GM21786 (cell line): ENCODE measurements at regions not wholly inside any gene's neighbourhood (a gene's known extent, or its start where the extent isn't known, plus 50 kb on each side); places are given as distances from the start of the nearest gene placed in this dataset.
A peak's percentile ranks its signal among the peaks of the same experiment; 100 is the strongest.
"Not testable (repeated sequence)": the region's sequence is repeated elsewhere in the genome, so short reads cannot be mapped to it uniquely, and the experiment has no call there.

ENCODE experiments used
- ATAC-seq: cut with Tn5 transposase; IDR thresholded peaks from one replicate; pipeline ENCODE4 v1.9.1; 2021; ENCODE audit not compliant: unreplicated experiment

- ATAC-seq, result no peak
These were observed 78.4 kb downstream of the NAPG start for GRCh38 chr18:10604182-10604581.

- peak; percentile 57 for ATAC-seq
These were observed 81.1 kb downstream of the NAPG start for GRCh38 chr18:10606881-10607280.

GRCh38 chr18:10607332-10608248 lies 81.8 kb downstream of the NAPG start:
- not testable (repeated sequence) for ATAC-seq

- ATAC-seq, result not testable (repeated sequence)
These were observed 82.6 kb downstream of the NAPG start for GRCh38 chr18:10608450-10608849.

GRCh38 chr18:10609046-10609445 lies 83.2 kb downstream of the NAPG start:
- ATAC-seq, result not testable (repeated sequence)

GRCh38 chr18:10613226-10613625 lies 87.4 kb downstream of the NAPG start:
- not testable (repeated sequence) for ATAC-seq

GRCh38 chr18:10616714-10617113 lies 90.9 kb downstream of the NAPG start:
- ATAC-seq, result not testable (repeated sequence)

GRCh38 chr18:10618797-10619196 lies 93.0 kb downstream of the NAPG start:
- not testable (repeated sequence) for ATAC-seq

GRCh38 chr18:10619280-10619679 lies 93.5 kb downstream of the NAPG start:
- ATAC-seq, result not testable (repeated sequence)

- not testable (repeated sequence) for ATAC-seq
These were observed 94.0 kb downstream of the NAPG start for GRCh38 chr18:10619833-10620232.
